MM.1S (cell line): ENCODE measurements at regions not wholly inside any gene's neighbourhood (a gene's known extent, or its start where the extent isn't known, plus 50 kb on each side); places are given as distances from the start of the nearest gene placed in this dataset.

Experiments used
- DNase-seq: peaks from one replicate; pipeline ENCODE4 v3.0.0-alpha.2; 2015
- H2AFZ ChIP-seq: fragments of 300-600 bp; sonication (generic); 2 replicates; pipeline ENCODE4 v1.6.0; 2016; ENCODE audit warnings: antibody characterized with exemption, low read length
- H3F3A ChIP-seq: fragments of 300-600 bp; sonication (generic); 2 replicates; pipeline ENCODE4 v1.6.1; 2016; ENCODE audit warnings: mild to moderate bottlenecking, antibody characterized with exemption, low read length, moderate library complexity, mixed read lengths; ENCODE audit not compliant: insufficient read depth
- H3K27ac ChIP-seq: fragments of 300-600 bp; sonication (generic); 2 replicates; pipeline ENCODE4 v1.5.1; 2016; ENCODE audit warnings: mild to moderate bottlenecking, low read length
- H3K27me3 ChIP-seq: fragments of 300-600 bp; sonication (generic); replicated peaks from 2 replicates; pipeline ENCODE4 v1.6.0; 2016; ENCODE audit warnings: low read length; ENCODE audit not compliant: insufficient read depth
- H3K36me3 ChIP-seq: fragments of 300-600 bp; sonication (generic); replicated peaks from 2 replicates; pipeline ENCODE4 v1.6.1; 2016; ENCODE audit warnings: mild to moderate bottlenecking, low read length, mixed read lengths; ENCODE audit not compliant: insufficient read depth
- H3K4me1 ChIP-seq: fragments of 300-600 bp; sonication (generic); 2 replicates; pipeline ENCODE4 v1.6.1; 2016; ENCODE audit warnings: low read length, mixed read lengths
- H3K4me2 ChIP-seq: fragments of 300-600 bp; sonication (generic); 2 replicates; pipeline ENCODE4 v1.6.0; 2016; ENCODE audit warnings: low read depth, low read length
- H3K4me3 ChIP-seq: fragments of 300-600 bp; sonication (generic); 2 replicates; pipeline ENCODE4 v1.5.1; 2016; ENCODE audit warnings: low read length, mixed read lengths
- H3K79me2 ChIP-seq: fragments of 300-600 bp; sonication (generic); 2 replicates; pipeline ENCODE4 v1.6.1; 2016; ENCODE audit warnings: mixed run types, low read length, mixed read lengths
- H3K9ac ChIP-seq: fragments of 300-600 bp; sonication (generic); 2 replicates; pipeline ENCODE4 v1.6.1; 2016; ENCODE audit warnings: low read length, mixed read lengths
- H3K9me2 ChIP-seq: fragments of 300-600 bp; sonication (generic); replicated peaks from 2 replicates; pipeline ENCODE4 v1.6.1; 2016; ENCODE audit warnings: mild to moderate bottlenecking, low read length, mixed read lengths; ENCODE audit not compliant: insufficient read depth
- H3K9me3 ChIP-seq: fragments of 300-600 bp; sonication (generic); replicated peaks from 2 replicates; pipeline ENCODE4 v1.6.1; 2016; ENCODE audit warnings: mild to moderate bottlenecking, low read length, mixed read lengths; ENCODE audit not compliant: insufficient read depth
- H4K20me1 ChIP-seq: fragments of 300-600 bp; sonication (generic); 2 replicates; pipeline ENCODE4 v1.6.1; 2016; ENCODE audit warnings: mild to moderate bottlenecking, low read length, moderate library complexity, mixed read lengths; ENCODE audit not compliant: insufficient read depth
- EZH2 ChIP-seq: fragments of 300-600 bp; sonication (generic); optimal IDR thresholded peaks from 2 replicates; pipeline ENCODE3; 2017; ENCODE audit warnings: low read depth, mild to moderate bottlenecking, antibody characterized with exemption, low read length, mixed read lengths
- EZH2phosphoT487 ChIP-seq: fragments of 300-600 bp; sonication (generic); IDR thresholded peaks from 2 replicates; pipeline ENCODE4 v1.6.1; 2018; ENCODE audit warnings: antibody characterized with exemption, low read length
- TF ChIP-seq, protein P1 (sequence below): fragments of 300-600 bp; sonication (generic); IDR thresholded peaks from 2 replicates; pipeline ENCODE4 v1.5.1; 2016; ENCODE audit warnings: antibody characterized with exemption, low read length, mixed read lengths

DNA sequence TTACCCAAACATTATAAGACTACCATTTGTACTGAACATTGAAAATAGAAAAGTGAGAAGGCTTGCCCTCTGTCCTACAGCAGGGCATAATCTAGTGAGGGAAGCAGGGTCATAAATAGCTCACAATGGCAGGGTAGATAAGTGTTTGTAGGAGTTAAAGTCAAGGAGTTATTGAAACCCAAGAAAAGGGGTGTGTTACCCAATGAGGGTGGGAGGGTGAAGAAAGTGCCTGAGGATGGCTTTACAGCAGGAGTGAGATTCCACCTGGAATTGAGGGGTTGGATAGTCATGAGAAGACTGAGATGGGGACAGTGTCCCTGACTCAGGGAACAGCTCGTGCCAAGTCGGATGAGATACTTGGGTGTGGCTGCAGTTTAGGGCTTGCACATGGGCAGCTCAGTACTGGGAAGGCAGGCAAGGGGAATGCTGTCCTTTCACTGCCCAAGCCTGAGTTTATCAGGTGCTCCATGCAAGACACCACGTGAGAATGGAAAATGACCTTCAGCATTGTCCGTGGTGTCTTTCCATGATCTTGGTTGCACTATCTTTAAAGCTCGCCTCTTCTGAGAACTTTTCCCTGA lies 393.2 kb upstream of the MAF start:
- Histone ChIP-seq H3K36me3 (no peaks in the 10 kb centered on the region), H3K4me3 (no peak overlapping the region), H3K9me3 (no peaks in the 10 kb centered on the region), H3K9me2 (no peaks in the 10 kb centered on the region), H3F3A (peaks cover 6% of the 10 kb centered on the region), H2AFZ (no peak overlapping the region), H3K27ac (no peak overlapping the region), H3K27me3 (no peaks in the 10 kb centered on the region), H3K79me2 (no peaks in the 10 kb centered on the region), H4K20me1 (no peaks in the 10 kb centered on the region), H3K4me2 (no peak overlapping the region), H3K9ac (no peak overlapping the region), H3K4me1 (peaks cover 7% of the 10 kb centered on the region; the same call in 1 of the 2 replicates)
- TF ChIP-seq EZH2phosphoT487 (no peak), EZH2 (no peak)
- TF ChIP-seq, protein P1, sequence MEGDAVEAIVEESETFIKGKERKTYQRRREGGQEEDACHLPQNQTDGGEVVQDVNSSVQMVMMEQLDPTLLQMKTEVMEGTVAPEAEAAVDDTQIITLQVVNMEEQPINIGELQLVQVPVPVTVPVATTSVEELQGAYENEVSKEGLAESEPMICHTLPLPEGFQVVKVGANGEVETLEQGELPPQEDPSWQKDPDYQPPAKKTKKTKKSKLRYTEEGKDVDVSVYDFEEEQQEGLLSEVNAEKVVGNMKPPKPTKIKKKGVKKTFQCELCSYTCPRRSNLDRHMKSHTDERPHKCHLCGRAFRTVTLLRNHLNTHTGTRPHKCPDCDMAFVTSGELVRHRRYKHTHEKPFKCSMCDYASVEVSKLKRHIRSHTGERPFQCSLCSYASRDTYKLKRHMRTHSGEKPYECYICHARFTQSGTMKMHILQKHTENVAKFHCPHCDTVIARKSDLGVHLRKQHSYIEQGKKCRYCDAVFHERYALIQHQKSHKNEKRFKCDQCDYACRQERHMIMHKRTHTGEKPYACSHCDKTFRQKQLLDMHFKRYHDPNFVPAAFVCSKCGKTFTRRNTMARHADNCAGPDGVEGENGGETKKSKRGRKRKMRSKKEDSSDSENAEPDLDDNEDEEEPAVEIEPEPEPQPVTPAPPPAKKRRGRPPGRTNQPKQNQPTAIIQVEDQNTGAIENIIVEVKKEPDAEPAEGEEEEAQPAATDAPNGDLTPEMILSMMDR: no peak
- DNase-seq: no peak

DNA sequence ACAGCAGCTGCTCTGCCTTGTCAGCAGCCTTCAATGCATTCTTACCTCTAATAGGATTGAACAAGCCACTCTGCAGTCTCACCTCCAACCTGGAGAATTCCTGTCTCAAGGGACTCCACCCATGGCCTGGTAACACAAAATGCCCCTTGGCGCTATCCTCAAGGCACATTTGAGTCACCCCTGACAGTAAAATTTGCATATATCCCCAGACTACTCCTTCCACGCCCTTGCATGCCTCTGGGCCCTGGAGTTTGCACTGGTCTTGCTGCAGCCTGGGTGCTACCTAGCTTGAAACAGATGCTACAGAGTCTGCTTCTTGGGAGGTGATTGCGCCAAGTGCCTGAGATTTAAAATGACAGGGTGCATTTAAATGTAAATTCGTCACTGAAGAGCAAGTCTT lies 391.4 kb upstream of the MAF start:
- H3K79me2 ChIP-seq: no peaks in the 10 kb centered on the region
- H3F3A ChIP-seq: no peaks in the 10 kb centered on the region
- H3K36me3 ChIP-seq: no peaks in the 10 kb centered on the region
- no peak overlapping the region for H3K9ac ChIP-seq
- no peaks in the 10 kb centered on the region for H4K20me1 ChIP-seq
- no peaks in the 10 kb centered on the region for H3K9me3 ChIP-seq
- DNase-seq: no peak
- no peaks in the 10 kb centered on the region for H3K4me1 ChIP-seq
- no peak overlapping the region for H3K27ac ChIP-seq
- no peak overlapping the region for H3K4me2 ChIP-seq
- no peak overlapping the region for H2AFZ ChIP-seq
- no peaks in the 10 kb centered on the region for H3K27me3 ChIP-seq
- H3K4me3 ChIP-seq: no peak overlapping the region
- H3K9me2 ChIP-seq: no peaks in the 10 kb centered on the region
- no peak for TF ChIP-seq EZH2
- TF ChIP-seq, protein P1: no peak

- no peak for DNase-seq
These were observed 388.2 kb upstream of the MAF start for GRCh38 chr16:79988721-79989220.

More at GRCh38 chr16:79988721-79989220, 388.2 kb upstream of the MAF start:
- H3F3A ChIP-seq: no peaks in the 10 kb centered on the region
- no peaks in the 10 kb centered on the region for H3K9me3 ChIP-seq
- H3K79me2 ChIP-seq: no peaks in the 10 kb centered on the region
- no peaks in the 10 kb centered on the region for H3K27me3 ChIP-seq
- no peaks in the 10 kb centered on the region for H3K36me3 ChIP-seq
- no peak overlapping the region for H3K4me3 ChIP-seq
- H4K20me1 ChIP-seq: no peaks in the 10 kb centered on the region
- no peak overlapping the region for H3K27ac ChIP-seq
- H3K4me1 ChIP-seq: no peaks in the 10 kb centered on the region
- H3K4me2 ChIP-seq: no peak overlapping the region
- no peak for TF ChIP-seq EZH2phosphoT487
- TF ChIP-seq, protein P1: no peak
- TF ChIP-seq EZH2: no peak
- no peak overlapping the region for H2AFZ ChIP-seq
- H3K9ac ChIP-seq: no peak overlapping the region
- H3K9me2 ChIP-seq: no peaks in the 10 kb centered on the region
